OCI-LY3 (cell line): ENCODE measurements at regions not wholly inside any gene's neighbourhood (a gene's known extent, or its start where the extent isn't known, plus 50 kb on each side); places are given as distances from the start of the nearest gene placed in this dataset.

ENCODE experiments used
- EZH2phosphoT487 ChIP-seq: fragments of 200-600 bp; shearing (Covaris generic); IDR thresholded peaks from 2 replicates; pipeline ENCODE4 v1.6.1; 2018; ENCODE audit warnings: antibody characterized with exemption, mixed run types, low read depth
- TF ChIP-seq, protein P1 (sequence below): fragments of 200-600, 300-600 bp; sonication (generic); IDR thresholded peaks from 2 replicates; pipeline ENCODE4 v1.5.1; 2014; ENCODE audit warnings: antibody characterized with exemption, low read length, low read depth

DNA sequence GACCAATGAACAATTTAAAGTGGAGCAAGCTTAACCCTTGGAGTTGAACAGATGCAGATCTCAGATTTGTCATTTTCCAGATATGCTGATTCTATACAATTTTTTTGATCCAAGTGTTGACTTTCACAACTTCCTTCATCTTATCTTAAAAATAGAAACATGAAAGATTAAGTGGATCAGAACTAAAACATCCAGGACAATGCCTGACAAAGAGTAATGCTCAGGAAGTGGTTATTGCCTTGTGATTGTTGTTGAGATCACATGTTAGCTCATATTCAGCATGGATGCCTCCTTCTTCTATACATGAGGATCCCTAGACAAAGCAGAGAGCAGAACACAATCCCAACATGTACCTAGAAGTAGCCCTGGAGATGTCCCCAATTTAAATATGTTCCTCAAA lies 160.9 kb downstream of the PPARGC1A start:
- TF ChIP-seq, protein P1, sequence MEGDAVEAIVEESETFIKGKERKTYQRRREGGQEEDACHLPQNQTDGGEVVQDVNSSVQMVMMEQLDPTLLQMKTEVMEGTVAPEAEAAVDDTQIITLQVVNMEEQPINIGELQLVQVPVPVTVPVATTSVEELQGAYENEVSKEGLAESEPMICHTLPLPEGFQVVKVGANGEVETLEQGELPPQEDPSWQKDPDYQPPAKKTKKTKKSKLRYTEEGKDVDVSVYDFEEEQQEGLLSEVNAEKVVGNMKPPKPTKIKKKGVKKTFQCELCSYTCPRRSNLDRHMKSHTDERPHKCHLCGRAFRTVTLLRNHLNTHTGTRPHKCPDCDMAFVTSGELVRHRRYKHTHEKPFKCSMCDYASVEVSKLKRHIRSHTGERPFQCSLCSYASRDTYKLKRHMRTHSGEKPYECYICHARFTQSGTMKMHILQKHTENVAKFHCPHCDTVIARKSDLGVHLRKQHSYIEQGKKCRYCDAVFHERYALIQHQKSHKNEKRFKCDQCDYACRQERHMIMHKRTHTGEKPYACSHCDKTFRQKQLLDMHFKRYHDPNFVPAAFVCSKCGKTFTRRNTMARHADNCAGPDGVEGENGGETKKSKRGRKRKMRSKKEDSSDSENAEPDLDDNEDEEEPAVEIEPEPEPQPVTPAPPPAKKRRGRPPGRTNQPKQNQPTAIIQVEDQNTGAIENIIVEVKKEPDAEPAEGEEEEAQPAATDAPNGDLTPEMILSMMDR, result no peak
- no peak for TF ChIP-seq EZH2phosphoT487
